ENCODE measurements at regions not wholly inside any gene's neighbourhood (a gene's known extent, or its start where the extent isn't known, plus 50 kb on each side); places are given as distances from the start of the nearest gene placed in this dataset.

DNA sequence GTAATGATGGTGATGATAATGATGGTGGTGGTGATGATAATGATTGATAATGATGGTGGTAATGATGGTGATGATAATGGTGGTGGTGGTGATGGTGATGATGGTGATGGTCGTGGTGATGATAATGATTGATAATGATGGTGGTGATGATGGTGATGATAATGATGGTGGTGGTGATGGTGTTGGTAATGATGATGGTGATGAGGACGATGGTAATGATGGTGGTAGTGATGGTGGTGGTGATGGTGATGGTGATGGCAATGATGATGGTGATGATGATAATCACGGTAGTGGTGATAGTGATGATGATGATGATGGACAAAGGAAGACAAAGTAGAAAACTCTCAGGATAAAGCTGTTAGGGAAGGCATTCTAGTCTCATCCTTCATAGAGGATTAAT, 310.5 kb downstream of the MSX2 start:
- no peak for DNase-seq (ENCODE audit: low spot score)

DNA sequence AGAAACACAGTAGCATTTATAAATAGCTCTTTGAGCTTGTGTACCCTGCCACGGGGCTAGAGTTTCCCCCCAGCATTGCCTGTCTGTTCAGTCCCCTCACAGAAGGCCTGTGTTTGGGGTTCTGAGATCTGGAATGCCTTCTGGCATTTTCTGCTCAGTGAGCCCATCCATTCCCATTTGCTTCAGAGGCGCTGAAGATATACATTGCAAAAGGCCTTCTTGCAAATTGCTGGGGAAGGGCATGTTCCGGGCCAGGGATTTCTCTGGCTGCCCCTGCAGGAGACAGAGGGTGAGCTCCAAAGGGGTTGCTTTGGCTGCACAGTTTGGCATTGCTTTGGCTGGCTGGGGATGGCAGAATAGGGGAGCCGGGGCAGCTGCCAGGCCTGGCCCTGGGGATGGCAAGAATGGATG, 308.4 kb downstream of the MSX2 start:
- DNase-seq (ENCODE audit: low spot score): no peak

DNA sequence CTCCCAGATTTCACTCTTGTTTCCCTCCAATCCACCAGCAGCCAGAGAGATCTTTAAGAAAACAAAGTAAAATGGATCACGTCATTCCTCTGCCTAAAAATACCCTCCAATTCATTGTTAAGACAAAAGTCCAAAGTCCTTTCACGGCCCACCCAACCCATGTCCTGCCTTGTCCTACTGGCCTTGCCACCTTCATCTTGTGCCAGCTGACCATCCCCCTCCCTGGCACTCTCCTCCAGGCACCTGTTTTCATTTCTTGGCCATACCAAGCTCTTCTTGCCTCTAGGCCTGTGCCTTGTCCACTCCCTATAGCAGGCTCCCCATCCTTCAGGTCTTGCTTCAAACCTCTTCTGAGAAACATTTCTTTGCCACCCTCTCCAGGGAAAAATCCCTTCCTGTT, 307.6 kb downstream of the MSX2 start:
- no peak for DNase-seq (ENCODE audit: low spot score)

GRCh38 chr5:175027390-175027789, 303.0 kb downstream of the MSX2 start:
- DNase-seq (ENCODE audit: low spot score): no peak

- no peak for DNase-seq (ENCODE audit: low spot score)
Observed at GRCh38 chr5:175025077-175025476, 300.7 kb downstream of the MSX2 start.

DNA sequence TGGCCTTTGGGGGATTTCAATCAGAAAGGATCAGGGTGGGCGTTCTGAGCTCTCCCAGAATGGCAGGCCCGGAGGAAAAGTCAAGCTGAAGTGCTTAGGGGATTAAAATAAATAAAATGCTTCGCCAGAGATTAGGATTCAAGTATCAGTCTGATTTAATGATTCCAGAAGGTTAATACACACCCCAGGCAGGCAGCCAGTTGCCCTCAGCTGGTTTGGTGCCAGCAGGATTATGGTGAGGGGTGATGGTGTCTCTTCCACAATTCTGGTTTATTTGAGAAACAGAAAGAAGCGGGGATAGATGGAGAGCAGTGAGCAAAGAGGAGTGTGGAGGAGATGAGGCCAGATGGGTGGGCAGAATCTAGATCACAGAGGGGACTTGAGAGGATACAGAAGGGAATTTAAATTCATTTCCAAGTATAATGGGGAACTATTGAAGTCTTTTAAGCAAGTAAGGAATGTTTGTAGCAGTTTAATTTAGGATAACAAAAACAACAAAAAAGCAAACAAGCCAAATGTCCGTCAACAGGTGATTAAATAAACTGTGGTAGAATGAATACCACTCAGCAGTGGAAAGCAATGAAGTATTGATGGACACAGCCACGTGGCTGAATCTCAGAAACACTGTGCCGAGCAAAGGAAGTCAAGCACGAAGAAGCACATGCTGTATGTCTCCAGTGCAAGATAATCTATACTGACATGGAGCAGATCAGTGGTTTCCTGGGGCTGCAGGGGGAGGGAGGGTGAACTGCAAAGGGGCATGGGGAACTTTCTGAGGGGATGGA, 297.7 kb downstream of the MSX2 start:
- peak; percentile 71 for DNase-seq (ENCODE audit: low spot score)

DNA sequence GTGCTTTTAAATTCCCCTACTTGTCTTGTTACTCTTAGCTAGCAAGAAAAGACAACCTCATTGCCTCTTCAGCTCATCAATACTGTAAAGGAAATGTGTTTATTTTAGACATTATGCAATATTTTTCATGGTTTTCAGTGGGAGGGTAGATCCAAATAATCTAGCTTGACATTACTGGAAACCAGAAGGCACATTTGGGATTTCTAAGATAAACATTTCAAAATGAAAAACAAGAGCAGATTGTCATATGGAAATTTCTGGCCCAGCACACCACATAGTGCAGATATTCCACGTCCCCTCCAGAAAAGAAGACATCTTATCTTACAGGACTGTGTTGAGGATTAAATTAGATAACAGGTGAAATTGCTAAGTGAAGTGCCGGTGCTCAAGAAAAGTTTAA, 296.9 kb downstream of the MSX2 start:
- no peak for DNase-seq (ENCODE audit: low spot score)

DNA sequence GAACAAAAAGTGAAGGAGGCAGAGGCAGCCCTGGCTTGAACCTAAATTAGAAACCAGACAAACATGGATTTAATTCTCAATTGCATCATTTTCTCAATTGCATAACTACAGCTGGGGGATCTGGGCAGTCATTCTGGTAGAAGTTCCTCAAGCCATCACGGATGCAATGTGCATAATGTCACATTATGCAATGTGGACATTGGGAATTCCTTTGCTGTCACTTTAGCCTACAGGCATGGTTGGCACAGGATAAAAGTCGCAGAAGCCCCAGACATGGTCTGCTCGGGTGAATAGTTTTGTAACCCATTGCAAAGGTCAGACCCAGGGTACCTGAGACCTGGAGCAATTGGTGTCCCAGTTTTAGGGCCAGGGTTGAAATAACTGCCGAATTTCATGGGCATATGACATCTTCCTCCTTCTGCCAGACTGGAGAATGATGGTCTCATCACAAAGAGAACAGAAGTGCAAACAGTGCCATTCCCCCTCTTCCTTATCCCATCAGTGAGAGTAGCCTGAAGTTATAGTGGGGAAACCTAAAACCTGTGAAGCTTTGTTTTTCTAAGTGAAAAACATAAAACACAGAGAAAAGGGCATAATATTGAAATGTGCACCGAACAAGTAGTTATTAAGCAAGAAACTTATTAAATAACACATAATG, 290.8 kb downstream of the MSX2 start:
- DNase-seq (ENCODE audit: low spot score): no peak

- DNase-seq (ENCODE audit: low spot score): no peak
Observed at GRCh38 chr5:175013251-175013650, 288.9 kb downstream of the MSX2 start.

DNA sequence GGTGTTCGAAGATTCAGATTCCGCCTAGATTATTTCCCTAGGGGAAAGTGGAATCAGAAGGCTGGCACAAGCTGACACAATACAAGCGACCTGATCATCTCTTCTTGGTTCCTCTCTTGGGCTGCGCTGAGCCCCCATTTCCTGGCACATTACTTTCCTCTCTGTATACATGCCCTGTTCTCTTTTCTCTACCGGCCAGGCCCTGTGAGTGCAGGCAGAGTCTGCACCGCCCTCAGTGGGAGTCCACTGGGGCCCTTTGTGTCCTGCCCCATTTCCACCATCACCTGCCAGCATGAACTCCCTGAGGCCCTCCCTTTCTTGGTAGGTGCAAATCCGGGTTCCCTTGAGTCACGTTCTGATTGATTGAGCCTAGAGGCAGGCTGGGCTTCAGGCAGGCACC, 287.9 kb downstream of the MSX2 start:
- no peak for DNase-seq (ENCODE audit: low spot score)

DNA sequence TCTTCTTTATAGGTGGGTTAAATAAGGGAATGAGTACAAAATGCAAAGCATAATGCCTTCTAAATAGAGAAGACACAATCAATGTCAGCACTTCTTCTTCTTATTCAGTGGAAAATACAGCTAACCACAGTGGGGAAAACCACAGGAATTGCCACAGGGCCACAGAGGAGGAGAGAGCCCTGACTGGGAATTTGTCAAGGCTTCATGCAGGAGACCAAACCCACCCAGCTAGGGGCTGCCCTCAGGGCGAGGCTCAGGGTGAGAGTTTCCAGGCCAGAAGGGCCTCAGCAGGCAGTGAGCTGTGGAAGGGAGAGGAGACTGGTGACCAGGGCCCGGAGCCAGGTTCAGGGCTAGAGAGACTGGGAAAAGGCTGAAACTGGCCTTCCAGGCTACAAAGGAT, 279.1 kb downstream of the MSX2 start:
- DNase-seq (ENCODE audit: low spot score): no peak

- no peak for DNase-seq (ENCODE audit: low spot score)
Observed at GRCh38 chr5:175001876-175002645, 277.7 kb downstream of the MSX2 start.

GRCh38 chr5:175001311-175001710, 276.9 kb downstream of the MSX2 start:
- no peak for DNase-seq (ENCODE audit: low spot score)

- DNase-seq (ENCODE audit: low spot score): no peak
Observed at GRCh38 chr5:174999581-174999980, 275.2 kb downstream of the MSX2 start.

DNA sequence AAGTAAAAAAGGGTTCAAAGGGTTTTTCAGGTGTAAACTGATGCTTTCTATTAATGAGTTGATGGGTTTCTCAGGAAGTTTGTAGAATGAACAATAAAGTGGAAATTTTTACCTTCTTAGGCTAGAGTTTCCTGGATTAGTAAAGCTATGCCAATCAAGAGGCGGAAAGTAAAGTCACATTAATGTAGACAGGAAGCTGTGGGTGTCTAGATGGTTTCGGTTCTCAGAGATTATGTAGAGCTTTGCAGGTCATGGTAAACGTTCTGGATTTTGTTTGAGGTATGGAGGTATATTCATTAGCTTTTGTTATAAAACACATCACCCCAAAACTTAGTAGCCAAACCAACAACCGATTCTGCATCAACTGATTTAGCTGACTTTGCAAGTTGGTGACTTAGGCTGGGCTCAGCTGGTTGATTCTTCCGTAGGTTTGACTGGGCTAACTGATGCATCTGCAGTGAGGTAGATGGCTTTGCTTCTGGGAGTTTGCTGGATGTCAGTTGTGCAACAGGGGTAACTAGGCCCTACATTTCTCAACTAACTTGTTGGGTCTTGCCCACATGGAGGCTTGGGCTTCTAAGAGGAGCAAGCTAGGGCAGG, 273.8 kb downstream of the MSX2 start:
- no peak for DNase-seq (ENCODE audit: low spot score)

- DNase-seq (ENCODE audit: low spot score): no peak
Observed at GRCh38 chr5:174997688-174998087, 273.3 kb downstream of the MSX2 start.

GRCh38 chr5:174996941-174997340, 272.6 kb downstream of the MSX2 start:
- DNase-seq (ENCODE audit: low spot score): no peak

- DNase-seq (ENCODE audit: low spot score): no peak
Observed at GRCh38 chr5:174995827-174996226, 271.4 kb downstream of the MSX2 start.

GRCh38 chr5:174991847-174992246, 267.5 kb downstream of the MSX2 start:
- no peak for DNase-seq (ENCODE audit: low spot score)

- DNase-seq (ENCODE audit: low spot score): no peak
Observed at GRCh38 chr5:174990909-174991308, 266.5 kb downstream of the MSX2 start.

DNA sequence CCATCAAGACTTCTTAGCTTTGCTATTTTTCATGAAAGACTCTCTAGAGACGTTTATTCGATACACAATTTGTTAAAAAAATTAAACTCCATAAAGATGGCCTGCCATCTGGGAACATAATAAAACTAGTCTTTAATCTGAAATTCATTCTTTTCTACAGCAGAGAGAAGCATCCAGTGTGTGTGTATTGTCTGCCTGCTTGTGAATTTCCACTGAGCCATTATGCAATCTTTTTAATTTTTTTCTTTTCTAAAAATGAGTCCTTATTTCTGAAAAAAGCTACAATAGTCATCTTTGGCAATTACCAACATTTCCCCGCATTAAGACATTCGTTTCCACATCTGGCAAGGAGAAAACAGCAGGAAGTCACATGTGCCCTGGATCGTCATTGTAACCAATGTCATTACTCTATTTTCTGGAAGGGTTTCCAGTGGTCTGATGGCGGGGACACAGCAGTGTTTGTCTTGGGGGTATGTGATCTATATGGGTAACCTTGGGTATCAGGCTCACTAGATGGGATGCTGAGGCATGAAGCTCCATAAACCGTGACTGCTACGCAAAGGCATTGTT, 263.1 kb downstream of the MSX2 start:
- DNase-seq (ENCODE audit: low spot score): no peak

DNA sequence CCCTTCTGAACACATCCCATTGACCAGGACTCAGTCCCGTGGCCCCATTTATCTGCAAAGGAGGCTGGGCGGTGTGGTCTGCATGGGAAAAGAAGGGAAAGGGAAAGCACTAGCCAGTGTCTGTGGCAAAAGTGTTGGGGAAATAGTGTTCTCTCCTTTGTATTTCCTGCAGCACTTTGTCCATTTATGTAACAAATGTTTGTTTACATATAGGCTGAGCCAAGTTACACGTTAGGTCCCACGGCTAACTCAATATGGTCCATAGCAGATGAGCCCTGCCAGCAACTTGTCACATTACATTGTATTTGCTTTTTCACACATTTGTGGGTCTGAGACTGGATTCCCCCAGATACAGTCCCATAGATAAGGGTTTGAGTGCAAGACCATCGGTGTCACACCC, 260.5 kb downstream of the MSX2 start:
- no peak for DNase-seq (ENCODE audit: low spot score)
